H1 (cell line): ENCODE measurements at regions not wholly inside any gene's neighbourhood (a gene's known extent, or its start where the extent isn't known, plus 50 kb on each side); places are given as distances from the start of the nearest gene placed in this dataset.

Experiments
- CHD1 ChIP-seq: IDR thresholded peaks from 2 replicates; pipeline ENCODE4 v1.6.1; 2012; ENCODE audit warnings: low read depth, low read length, improper control_type of control experiment
- SUZ12 ChIP-seq: fragments of 200-600 bp; sonication (generic); IDR thresholded peaks from 2 replicates; pipeline ENCODE4 v1.6.1; 2012; ENCODE audit warnings: mild to moderate bottlenecking, inconsistent platforms, low read length, moderate library complexity, mixed read lengths

DNA sequence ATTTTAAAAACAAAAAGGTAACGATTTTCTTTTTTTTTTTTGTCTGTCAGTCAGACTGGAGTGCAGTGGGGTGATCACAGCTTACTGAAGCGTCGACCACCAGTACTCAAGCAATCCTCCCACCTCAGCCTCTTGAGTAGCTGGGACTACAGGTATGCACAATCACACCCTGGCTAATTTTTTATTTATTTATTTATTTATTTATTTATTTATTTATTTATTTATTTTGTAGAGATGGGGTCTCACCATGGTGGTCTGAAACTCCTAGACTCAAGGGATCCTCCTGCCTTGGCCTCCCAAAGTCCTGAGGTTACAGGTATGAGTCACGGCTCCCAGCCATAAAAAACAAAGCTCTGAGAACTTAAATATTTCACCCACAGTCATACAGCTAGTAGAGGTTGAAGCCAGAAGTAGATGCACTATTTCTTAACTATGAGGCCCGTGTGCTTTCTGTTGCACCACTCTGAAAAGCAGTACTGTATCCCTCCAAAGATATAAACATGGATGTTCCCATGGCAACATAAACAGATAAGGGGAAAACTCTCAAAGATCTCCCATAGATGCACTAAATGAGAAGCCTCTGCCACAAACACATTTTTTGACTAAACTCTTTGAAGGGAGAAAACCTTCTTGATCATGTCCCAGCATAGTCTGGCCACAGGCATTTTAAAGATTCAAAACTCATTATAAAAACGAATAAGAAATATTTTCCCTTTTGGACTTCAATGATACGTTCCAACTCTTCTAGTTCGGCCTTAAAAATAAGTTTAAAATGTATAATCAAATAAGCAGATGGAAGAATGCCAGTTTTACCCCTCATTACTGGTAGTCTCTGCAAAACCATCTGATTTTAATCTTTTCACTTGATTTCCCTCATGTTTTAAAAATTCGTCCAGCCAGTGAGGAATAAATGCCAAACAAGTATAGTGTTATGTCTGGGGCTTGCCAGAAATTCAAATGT is 162.3 kb upstream of the ARHGEF26 start (continued):
- TF ChIP-seq CHD1 (no peak), SUZ12 (no peak)
